ENCODE measurements at regions not wholly inside any gene's neighbourhood (a gene's known extent, or its start where the extent isn't known, plus 50 kb on each side); places are given as distances from the start of the nearest gene placed in this dataset.

DNA sequence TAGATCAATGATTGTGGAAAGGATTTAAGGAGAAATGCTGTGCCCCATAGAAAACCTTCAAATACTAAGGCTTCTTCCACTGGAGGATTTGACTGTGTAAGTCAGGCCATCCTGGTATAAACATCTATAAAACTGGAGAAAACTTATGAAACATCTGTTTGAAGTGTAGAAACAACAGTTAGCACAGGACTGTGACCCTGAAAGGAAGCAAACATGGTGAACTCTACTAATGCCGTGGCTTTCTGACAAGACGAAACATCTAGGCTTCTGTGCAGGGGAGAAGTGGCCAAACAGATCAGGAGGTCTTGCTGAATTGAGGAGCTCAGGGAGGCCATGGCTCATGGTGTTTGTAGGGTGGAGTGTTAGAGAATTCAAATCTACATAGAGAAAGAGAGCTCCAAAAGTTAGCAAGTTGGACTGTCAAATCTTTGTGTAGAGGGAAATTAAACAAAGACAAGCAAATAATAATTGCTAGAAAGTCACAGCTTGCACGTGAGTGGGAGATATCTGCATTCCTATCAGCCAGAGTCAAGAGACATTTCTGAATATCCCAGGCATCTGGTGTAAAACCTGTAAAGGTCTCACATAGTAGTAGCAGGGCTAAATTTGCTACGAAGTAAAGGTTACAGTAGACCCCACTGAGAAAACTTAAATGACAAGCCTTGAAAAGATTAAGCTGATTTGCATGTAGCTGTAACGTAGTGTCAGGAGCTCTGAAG is 566.8 kb upstream of the B3GALT2 start (continued):
- TF ChIP-seq, protein P1, sequence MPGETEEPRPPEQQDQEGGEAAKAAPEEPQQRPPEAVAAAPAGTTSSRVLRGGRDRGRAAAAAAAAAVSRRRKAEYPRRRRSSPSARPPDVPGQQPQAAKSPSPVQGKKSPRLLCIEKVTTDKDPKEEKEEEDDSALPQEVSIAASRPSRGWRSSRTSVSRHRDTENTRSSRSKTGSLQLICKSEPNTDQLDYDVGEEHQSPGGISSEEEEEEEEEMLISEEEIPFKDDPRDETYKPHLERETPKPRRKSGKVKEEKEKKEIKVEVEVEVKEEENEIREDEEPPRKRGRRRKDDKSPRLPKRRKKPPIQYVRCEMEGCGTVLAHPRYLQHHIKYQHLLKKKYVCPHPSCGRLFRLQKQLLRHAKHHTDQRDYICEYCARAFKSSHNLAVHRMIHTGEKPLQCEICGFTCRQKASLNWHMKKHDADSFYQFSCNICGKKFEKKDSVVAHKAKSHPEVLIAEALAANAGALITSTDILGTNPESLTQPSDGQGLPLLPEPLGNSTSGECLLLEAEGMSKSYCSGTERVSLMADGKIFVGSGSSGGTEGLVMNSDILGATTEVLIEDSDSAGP (CRISPR knock-in tag; IDR thresholded peaks at IDR 0.05) = no peak
- no peak for TF ChIP-seq NR2C2 (CRISPR knock-in tag; IDR thresholded peaks at IDR 0.05)
- TF ChIP-seq NR2C2 (tag; IDR thresholded peaks at IDR 0.05) = no peak
- TF ChIP-seq SETDB1 (IDR thresholded peaks at IDR 0.05; ENCODE audit: low read length) = no peak
- no peak for TF ChIP-seq ZNF395 (CRISPR knock-in tag; IDR thresholded peaks at IDR 0.05)
- TF ChIP-seq MCM7 (IDR thresholded peaks at IDR 0.05) = no peak

- H3K27ac ChIP-seq (ENCODE audit: extremely low read depth, low read depth, low read length) = no peak overlapping the region
- FAIRE-seq (no peak), ATAC-seq (no peak), DNase-seq (ENCODE audit: extremely low read depth in 1 of 4, low spot score in 3 of 4) (no peak)
- ChIA-PET CTCF (ENCODE audit: low intra/inter-chr PET ratio) (no interaction called here), POLR2A (no interaction called here)
- no peaks in the 10 kb centered on the region for H4K20me1 ChIP-seq (replicated peaks; ENCODE audit: control insufficient read depth, insufficient read depth, low read length)
- H3K9me1 ChIP-seq (ENCODE audit: control insufficient read depth, insufficient read depth, low read length) = no peaks in the 10 kb centered on the region
- no peak overlapping the region for H3K4me2 ChIP-seq (ENCODE audit: insufficient read depth, low read length)
- WGBS (ENCODE audit: insufficient coverage, low coverage, missing lambda C conversion rate) = 3% methylated on average over 2 of the region's 2 CpGs
- H3K79me2 ChIP-seq (ENCODE audit: control insufficient read depth, insufficient read depth, low read length) = no peaks in the 10 kb centered on the region
- intact Hi-C loops (cut with micrococcal nuclease) (no loop called here), in situ Hi-C loops (cut with MboI) (no loop called here)
- TF ChIP-seq POLR2B (IDR thresholded peaks at IDR 0.05; ENCODE audit: low read depth, partially characterized antibody) = no peak
- TF ChIP-seq, protein P2, sequence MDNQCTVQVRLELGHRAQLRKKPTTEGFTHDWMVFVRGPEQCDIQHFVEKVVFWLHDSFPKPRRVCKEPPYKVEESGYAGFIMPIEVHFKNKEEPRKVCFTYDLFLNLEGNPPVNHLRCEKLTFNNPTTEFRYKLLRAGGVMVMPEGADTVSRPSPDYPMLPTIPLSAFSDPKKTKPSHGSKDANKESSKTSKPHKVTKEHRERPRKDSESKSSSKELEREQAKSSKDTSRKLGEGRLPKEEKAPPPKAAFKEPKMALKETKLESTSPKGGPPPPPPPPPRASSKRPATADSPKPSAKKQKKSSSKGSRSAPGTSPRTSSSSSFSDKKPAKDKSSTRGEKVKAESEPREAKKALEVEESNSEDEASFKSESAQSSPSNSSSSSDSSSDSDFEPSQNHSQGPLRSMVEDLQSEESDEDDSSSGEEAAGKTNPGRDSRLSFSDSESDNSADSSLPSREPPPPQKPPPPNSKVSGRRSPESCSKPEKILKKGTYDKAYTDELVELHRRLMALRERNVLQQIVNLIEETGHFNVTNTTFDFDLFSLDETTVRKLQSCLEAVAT (IDR thresholded peaks at IDR 0.05) = no peak
- TF ChIP-seq ATF2 (CRISPR knock-in tag; IDR thresholded peaks at IDR 0.05) = no peak
- TF ChIP-seq NCOA6 (IDR thresholded peaks at IDR 0.05) = no peak
- TF ChIP-seq PML (IDR thresholded peaks at IDR 0.05; ENCODE audit: low read length) = no peak
- TF ChIP-seq ZNF347 (CRISPR knock-in tag; IDR thresholded peaks at IDR 0.05; ENCODE audit: low read depth) = no peak
- TF ChIP-seq NELFE (IDR thresholded peaks at IDR 0.05; ENCODE audit: insufficient read depth, insufficient read length) = no peak
- no peak for TF ChIP-seq TSC22D4 (tag; IDR thresholded peaks at IDR 0.05)
- no peaks in the 10 kb centered on the region for H3K4me1 ChIP-seq (replicated peaks in 1 of 2; ENCODE audit: control insufficient read depth in 2 of 2, insufficient read depth in 2 of 2, low read length in 2 of 2)
- no peak overlapping the region for H3K9ac ChIP-seq (ENCODE audit: insufficient read depth in 1 of 2, low read depth in 2 of 2, low read length in 2 of 2)
- no peak overlapping the region for H2AFZ ChIP-seq (ENCODE audit: low read depth, low read length)
- no TSS peak for BruUV-seq (replicated peaks)
- no peaks in the 10 kb centered on the region for H3K36me3 ChIP-seq (ENCODE audit: control insufficient read depth, insufficient read depth, low read length)
- no peak overlapping the region for H3K4me3 ChIP-seq
- no peaks in the 10 kb centered on the region for H3K27me3 ChIP-seq (ENCODE audit: control insufficient read depth in 2 of 2, insufficient read depth in 2 of 2, low read length in 2 of 2)
- H3K9me3 ChIP-seq (replicated peaks; ENCODE audit: control insufficient read depth, insufficient read depth, low read depth, low read length) = no peaks in the 10 kb centered on the region; the same call in 1 of the 2 replicates
These were observed 563.5 kb upstream of the B3GALT2 start for GRCh38 chr1:193749868-193750267.

Measured in K562 (cell line).